HG03460 (cell line): ENCODE measurements at regions not wholly inside any gene's neighbourhood (a gene's known extent, or its start where the extent isn't known, plus 50 kb on each side); places are given as distances from the start of the nearest gene placed in this dataset.
"Not testable (repeated sequence)": the region's sequence is repeated elsewhere in the genome, so short reads cannot be mapped to it uniquely, and the experiment has no call there.

Source experiments
- ATAC-seq: cut with Tn5 transposase; IDR thresholded peaks from one replicate; pipeline ENCODE4 v1.9.1; 2021; ENCODE audit not compliant: unreplicated experiment

DNA sequence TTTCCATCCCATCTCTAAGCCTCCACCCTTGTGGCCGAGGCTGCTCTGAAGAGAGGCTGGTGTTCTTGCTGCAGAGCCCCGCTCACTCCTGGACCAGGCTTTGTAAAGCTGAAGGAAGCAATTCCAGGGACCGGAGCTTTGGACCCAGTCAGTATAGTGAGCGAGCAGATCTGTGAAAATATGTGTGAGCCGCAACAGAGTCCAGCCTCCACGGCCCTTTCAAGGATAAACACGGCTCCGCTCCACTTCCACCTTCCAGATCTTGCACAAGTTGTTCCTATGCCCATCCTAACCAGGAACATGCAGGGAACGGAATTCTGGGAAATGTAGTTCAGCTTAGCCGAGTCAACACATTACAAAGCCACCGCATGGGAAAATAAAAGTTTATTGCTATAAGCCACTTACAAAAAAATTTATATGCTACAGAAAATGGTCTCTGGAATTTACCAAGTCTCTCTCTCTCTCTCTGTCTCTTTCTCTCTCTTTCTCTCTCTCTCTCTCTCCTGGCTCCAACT, 151.7 kb upstream of the ZNF521 start:
- no peak for ATAC-seq

DNA sequence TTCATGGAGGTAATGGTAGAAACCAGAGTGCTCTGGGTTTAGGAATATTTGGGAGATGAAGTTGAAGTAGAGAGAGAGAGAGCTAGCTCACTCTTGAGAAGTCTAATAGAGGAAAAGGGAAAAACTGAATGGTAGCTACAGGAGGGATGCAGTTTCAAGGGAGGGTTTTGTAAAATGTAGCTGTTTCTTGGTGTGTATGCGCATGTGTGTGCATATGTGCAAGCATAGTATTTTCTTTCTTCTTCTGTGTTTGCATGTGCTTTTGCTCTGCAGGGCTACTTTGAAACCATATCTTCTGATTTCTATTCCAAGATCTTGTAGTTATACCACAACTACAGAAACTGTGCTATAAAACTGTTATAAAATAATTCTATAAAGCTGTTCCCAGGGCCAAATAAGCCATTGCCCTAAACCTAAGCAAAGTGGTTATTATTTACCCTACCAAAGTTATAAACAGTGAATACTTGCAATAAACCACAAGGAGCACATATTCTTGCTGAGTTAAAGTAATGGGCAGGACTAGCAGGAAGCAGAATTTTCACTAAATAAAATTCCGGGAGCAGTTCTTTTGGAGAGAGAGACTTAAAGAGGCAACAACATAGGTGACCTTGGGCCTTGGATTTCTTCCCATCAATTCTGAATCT, 145.3 kb upstream of the ZNF521 start:
- ATAC-seq, result no peak

GRCh38 chr18:25496544-25496943, 144.6 kb upstream of the ZNF521 start:
- no peak for ATAC-seq

DNA sequence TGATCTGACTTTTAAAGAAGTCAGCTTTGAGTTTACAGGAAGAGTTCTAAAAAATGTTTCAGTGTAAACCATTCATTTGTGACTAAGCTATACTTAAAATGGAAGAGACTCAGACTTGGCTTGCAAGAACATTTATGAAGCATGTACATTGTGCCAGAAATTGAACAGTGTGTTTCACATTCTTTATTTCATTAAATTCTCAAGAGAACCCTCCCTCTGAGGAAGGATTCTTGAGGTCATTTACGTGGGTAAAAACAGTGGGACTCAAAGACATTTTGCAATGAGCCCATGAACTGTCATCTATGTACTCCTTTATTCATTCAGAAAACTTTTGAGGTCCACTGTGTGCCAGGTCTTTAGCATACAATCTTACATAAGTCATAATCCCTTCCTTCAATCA, 143.6 kb upstream of the ZNF521 start:
- ATAC-seq, result no peak

DNA sequence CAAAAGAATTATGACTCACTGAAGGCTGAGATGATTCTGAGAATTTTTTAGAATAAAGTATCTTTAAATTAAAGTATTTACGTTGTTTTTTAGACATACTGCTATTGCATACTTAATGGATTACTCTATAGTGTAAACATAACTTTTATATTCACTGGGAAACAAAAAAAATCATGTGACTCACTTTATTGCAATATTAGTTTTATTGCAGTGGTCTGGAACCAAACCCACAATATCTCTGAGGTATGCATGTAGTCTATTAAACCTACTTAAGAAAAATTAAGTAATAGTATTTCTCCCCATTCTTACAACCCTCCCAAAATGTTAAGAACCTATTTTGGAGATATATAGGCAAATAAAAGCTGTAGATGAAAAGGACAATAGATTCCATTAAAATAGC, 142.9 kb upstream of the ZNF521 start:
- ATAC-seq, result no peak

DNA sequence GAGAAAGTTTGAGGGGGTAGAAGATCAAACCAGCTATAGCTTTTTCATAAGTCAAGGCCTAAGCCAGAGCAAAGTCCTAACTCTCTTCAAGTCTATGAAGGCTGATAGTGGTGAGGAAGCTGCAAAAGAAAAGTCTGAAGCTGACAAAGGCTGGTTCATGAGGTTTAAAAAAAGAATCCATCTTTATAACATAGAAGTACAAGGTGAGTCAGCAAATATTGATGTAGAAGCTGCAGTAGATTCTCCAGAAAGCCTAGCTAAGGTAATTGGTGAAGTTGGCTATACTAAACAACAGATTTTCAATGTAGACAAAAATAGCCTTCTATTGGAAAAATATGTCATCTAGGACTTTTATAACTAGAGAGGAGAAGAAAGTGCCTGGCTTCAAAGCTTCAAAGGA, 141.4 kb upstream of the ZNF521 start:
- ATAC-seq, result no peak

- no peak for ATAC-seq
Observed at GRCh38 chr18:25490316-25490715, 138.3 kb upstream of the ZNF521 start.

GRCh38 chr18:25473008-25473407, 121.0 kb upstream of the ZNF521 start:
- ATAC-seq, result no peak

DNA sequence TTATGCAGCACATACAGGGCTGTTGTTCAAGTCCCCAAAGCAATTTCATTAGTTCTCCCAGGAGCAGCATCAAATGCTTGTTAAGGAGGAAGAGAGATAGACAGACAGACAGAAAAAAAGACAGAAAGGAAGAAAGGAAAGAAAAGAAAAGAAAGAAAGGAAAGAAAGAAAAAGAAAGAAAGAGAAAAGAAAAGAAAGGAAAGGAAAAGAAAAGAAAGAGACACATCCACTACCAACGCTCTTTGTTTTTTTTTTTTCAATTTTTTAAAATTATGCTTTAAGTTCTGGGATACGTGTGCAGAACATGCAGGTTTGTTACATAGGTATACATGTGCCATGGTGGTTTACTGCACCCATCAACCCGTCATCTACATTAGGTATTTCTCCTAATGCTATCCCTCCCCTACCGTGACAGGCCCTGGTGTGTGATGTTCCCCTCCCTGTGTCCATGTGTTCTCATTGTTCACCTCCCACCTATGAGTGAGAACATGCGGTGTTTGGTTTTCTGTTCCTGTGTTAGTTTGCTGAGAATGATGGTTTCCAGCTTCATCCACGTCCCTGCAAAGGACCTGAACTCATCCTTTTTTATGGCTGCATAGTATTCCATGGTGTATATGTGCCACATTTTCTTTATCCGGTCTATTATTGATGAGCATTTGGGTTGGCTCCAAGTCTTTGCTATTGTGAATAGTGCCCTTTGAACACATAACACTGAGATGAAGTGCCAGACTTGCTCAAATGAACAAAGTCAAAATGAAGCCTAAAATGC, 119.0 kb upstream of the ZNF521 start:
- not testable (repeated sequence) for ATAC-seq

DNA sequence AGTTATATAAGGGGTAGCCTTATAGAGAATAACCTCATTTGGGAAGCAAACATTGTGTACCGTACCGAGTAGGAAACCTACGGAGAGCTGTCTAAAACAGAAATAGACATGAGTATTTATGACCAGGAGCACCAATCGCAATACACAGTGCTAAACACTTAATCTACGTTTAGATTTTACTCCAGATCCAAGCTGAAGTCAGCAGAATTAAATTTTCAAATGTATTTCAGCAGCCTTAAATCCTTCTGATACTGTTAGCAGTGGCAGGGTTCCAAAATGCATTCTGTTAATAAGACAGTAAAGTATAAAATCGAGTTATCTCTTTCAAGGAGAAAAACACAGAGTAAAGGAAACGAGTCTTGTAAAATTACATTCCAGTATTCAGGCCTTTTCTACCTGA, 118.1 kb upstream of the ZNF521 start:
- no peak for ATAC-seq

DNA sequence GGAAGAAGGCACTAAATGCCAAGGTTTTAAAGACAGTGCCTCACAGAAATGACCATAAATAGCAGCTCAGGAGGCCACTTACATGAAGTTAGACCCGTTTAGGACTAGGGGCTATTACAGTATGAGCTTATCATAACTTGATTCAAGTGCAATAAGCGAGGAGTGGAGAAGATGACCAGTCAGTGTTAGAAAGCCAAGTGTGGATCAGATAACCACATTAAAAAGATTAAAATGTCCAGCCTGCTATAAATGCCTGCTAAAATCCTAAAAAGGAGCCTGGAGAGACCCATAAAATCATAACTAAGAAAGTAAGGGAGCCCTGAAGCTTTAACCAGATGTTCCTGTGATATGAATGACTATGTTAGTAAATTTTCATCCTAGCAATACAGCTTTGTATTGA, 117.5 kb upstream of the ZNF521 start:
- no peak for ATAC-seq

GRCh38 chr18:25467226-25467987, 115.4 kb upstream of the ZNF521 start:
- ATAC-seq, result no peak

DNA sequence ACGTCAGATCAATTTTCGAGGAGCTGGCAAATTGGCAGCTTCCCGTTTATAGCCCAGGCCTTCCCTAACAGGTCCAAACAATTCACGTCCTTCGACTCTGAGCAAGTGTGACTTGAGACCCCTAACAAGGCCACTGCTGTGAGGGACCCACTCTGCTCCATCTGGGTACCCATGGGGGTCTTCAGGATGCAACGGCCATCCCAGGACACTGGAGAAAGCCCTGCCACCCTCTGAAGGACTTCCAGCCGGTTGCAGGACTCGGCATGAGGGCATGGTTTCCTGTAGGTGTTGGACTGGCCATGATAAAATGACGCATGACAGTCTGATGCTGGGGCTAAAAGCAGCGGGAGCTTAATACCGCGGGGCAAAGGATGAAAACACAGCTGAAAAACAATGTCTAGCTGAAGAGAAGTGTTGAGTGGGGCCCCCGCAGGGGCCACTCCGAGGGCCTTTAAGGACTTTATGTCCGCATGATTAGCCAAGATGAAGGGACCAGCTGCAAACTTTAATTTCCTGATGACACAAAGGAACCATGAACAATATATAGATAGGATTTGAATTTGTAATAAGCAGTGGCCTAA, 113.3 kb upstream of the ZNF521 start:
- no peak for ATAC-seq

DNA sequence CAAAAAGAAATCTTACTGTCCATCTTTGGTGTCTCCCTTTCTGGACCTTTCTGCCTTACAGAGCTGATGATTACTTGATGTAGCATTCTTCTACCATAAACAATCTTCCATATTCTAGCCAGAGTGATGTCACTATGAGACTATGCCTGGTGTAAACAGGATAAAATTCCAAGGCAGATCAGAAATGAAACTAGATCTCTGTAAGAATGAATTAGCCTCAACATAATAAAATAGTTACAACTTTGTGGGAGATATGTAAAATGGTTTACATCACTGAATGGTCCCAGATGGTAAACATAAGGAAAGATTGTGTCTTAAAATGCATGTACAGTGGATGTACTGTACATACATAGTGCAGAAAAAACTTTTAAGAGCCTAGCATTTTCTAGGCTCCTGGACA, 112.3 kb upstream of the ZNF521 start:
- no peak for ATAC-seq

DNA sequence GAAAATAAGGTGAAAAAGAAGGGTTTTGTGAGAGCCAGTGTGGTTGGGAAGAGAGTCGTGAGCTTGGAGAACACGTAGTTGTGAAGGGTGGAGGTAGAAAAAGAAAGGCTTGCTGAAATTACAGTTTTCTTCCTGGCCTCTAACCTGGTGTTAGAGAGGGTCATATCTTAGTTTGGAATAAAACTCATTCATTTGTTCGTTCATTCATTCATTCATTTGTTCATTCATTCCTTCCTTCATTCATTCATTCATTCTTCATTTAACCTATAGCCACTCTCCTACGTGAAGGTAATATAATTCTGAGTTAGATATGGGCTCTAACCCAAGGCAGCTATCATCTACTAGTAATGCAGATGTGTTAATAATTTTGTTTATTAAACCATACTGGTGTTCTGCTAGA, 111.8 kb upstream of the ZNF521 start:
- no peak for ATAC-seq

DNA sequence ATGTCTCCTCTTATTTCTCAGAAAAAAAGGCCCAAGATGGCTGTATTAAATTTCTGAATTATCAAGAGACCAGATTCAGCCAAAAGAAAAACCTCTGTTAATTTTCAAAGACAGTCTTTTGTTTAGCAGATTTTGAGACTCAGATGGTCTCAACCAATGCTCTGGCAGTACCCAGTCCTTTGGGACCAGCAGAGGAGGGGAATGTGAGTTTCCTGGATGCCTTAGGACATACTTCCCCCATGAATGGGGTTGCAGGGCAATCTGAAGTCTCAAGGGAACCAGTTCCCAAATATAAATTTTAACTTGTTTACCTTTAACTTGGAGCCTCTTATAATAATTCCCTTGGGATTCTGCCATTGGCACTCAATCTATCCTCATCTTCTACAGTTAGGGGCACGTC, 107.8 kb upstream of the ZNF521 start:
- ATAC-seq, result no peak

DNA sequence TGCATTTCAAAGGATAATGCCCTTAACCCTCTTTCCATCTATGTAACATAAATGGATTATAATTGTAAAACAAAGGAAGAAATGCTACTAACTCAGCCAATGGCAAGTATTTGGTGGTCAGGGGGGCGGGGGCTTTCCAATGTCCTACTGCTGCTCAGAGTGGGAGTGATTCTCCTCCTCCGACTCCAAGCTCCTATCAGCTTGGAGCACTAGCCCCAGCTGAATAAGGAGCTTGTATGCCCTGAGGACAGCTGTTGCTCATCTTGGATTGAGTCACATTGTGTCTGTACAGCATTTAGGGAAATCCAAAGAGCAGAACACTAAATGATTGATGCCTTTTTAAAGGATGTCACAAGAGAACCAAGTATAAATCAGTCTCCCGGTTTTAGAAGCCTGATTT, 105.6 kb upstream of the ZNF521 start:
- ATAC-seq, result no peak

DNA sequence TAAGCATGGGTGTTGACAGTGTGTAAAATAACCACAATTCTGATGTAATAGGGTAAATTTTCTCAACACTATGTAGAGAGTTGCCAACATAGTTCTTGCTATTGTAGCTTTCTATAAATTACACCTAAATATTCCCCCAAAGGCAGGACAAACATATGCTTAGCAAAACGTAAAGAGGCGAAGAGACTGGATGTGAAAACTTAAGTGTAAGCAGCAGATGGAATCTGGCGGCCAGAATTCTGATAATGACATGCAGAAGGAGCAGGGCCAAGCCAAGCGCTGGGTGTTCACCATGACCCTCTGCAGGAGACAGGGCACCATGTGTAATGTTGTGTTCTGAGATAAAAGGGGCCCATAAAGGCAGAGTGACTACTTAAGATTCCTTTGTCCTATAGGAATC, 105.2 kb upstream of the ZNF521 start:
- ATAC-seq, result no peak

DNA sequence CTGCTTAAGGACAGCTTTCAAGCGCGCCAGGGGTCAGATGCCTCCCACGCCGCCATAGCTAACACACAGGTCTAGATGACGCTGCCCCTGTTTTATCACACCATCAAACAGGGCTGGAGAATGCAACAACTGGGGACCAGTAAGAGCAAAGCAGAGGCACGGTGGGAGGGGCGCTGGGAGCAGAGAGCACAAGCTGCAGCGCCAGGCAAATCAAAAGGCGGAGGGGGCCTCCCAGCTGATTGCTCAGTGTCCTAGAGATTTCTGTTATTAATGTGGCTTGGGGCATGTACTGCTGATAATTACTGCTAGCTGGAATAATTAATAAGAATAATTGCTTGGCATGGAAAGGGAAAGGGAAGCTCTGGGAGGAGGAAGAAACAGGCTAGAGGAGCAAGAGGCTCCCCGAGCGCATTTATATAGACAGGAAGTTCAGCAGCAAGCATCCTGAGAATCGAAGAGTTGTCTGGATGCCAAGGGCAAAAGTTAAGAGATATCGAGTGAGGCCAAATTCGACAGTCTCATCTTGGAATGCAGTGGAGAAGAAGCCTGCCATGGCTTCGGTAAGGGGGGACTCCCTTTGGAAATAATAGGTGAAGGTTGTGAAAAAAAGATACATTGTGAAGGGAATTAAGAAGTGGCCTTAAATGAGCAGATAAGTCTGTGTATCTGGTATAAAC, 104.5 kb upstream of the ZNF521 start:
- ATAC-seq, result no peak

DNA sequence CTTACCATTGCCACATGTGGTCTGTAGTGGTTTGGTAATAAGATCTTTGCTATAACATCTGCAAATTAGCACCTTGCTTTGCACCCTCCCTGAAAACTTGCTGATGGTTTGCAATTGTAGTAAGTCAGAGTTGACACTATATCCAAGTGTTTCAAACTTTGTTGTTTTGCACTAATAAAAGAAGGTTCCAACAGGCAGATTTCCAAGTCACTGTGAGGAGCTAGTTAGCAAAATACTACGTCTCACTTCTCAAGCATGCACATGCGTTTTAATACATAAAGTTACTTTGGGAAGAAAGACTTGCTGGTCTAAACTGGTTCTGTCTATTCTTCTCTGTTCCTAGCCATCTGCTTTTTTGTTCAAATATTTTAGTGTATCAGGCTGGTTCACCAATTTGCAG, 103.7 kb upstream of the ZNF521 start:
- no peak for ATAC-seq

DNA sequence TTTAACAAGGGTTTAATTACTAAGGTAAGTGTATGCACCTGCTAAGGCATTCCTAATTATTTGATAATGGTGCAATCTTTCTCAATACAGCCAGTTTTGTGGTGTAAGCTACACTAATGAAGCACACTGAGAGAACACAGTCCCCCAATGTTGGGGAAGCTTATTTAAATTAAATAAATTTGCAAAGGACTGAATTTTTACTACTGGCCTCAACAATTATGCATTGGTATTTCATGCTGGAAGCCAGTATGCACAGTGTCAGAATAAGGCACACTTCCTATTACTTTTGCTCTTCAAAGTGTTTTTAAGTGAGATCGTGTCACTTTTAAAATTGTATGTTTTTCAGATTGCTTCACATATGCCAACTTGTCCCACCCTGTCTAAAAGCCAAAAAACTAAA, 103.2 kb upstream of the ZNF521 start:
- no peak for ATAC-seq
